ENCODE measurements at regions not wholly inside any gene's neighbourhood (a gene's known extent, or its start where the extent isn't known, plus 50 kb on each side); places are given as distances from the start of the nearest gene placed in this dataset.

- TF ChIP-seq, protein P1, sequence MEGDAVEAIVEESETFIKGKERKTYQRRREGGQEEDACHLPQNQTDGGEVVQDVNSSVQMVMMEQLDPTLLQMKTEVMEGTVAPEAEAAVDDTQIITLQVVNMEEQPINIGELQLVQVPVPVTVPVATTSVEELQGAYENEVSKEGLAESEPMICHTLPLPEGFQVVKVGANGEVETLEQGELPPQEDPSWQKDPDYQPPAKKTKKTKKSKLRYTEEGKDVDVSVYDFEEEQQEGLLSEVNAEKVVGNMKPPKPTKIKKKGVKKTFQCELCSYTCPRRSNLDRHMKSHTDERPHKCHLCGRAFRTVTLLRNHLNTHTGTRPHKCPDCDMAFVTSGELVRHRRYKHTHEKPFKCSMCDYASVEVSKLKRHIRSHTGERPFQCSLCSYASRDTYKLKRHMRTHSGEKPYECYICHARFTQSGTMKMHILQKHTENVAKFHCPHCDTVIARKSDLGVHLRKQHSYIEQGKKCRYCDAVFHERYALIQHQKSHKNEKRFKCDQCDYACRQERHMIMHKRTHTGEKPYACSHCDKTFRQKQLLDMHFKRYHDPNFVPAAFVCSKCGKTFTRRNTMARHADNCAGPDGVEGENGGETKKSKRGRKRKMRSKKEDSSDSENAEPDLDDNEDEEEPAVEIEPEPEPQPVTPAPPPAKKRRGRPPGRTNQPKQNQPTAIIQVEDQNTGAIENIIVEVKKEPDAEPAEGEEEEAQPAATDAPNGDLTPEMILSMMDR (conservative IDR thresholded peaks at IDR 0.05), result no peak
- TF ChIP-seq ZFX (IDR thresholded peaks at IDR 0.05), result no peak
These were observed 272.7 kb upstream of the DOK6 start for GRCh38 chr18:69127873-69128500.
